Mesodermal cell (in vitro differentiated cells): ENCODE measurements at regions not wholly inside any gene's neighbourhood (a gene's known extent, or its start where the extent isn't known, plus 50 kb on each side); places are given as distances from the start of the nearest gene placed in this dataset.

Experiments
- H3K27ac ChIP-seq: 2 replicates; pipeline ENCODE4 v1.7.0; 2013; ENCODE audit warnings: mild to moderate bottlenecking, low read depth, low read length, moderate library complexity; ENCODE audit not compliant: severe bottlenecking
- H3K36me3 ChIP-seq: 2 replicates; pipeline ENCODE4 v1.7.1; 2013; ENCODE audit warnings: mild to moderate bottlenecking, low read length, moderate library complexity; ENCODE audit not compliant: control insufficient read depth, insufficient read depth
- H3K4me1 ChIP-seq: one replicate; pipeline ENCODE4 v1.7.1; 2013; ENCODE audit warnings: mild to moderate bottlenecking, low read length; ENCODE audit not compliant: insufficient read depth, control insufficient read depth, poor library complexity, severe bottlenecking
- H3K4me3 ChIP-seq: 2 replicates; pipeline ENCODE4 v1.7.0; 2013; ENCODE audit warnings: low read length, control low read depth, mild to moderate bottlenecking; ENCODE audit not compliant: insufficient read depth, poor library complexity, severe bottlenecking; ENCODE audit errors: extremely low read depth
- H3K9me3 ChIP-seq: 2 replicates; pipeline ENCODE4 v1.7.1; 2013; ENCODE audit warnings: mild to moderate bottlenecking, low read length, moderate library complexity; ENCODE audit not compliant: control insufficient read depth
- WGBS, 2 experiments: methylation state at CpG; one replicate each; pipeline ENCODE4 v1.1.5; 2013; ENCODE audit warnings: missing lambda C conversion rate in 2 of 2; ENCODE audit not compliant: insufficient coverage in 2 of 2; 5-methylcytosine and 5-hydroxymethylcytosine counted together

GRCh38 chr5:68379275-68380036, 163.9 kb downstream of the PIK3R1 start:
- H3K4me1 ChIP-seq = no peaks in the 10 kb centered on the region
- H3K36me3 ChIP-seq = no peaks in the 10 kb centered on the region
- no peaks in the 10 kb centered on the region for H3K9me3 ChIP-seq
- H3K4me3 ChIP-seq = no peak overlapping the region
- no peak overlapping the region for H3K27ac ChIP-seq
- 95 to 100% methylated on average over 1 to 3 of the region's 3 CpGs for WGBS, 2 experiments

- 83% methylated on average over 1 of the region's 2 CpGs; no CpG with 5 or more reads in 1 of the 2 experiments for WGBS, 2 experiments
- Histone ChIP-seq H3K4me1 (no peaks in the 10 kb centered on the region), H3K9me3 (no peaks in the 10 kb centered on the region), H3K4me3 (no peak overlapping the region), H3K27ac (no peak overlapping the region), H3K36me3 (no peaks in the 10 kb centered on the region)
These were observed 164.5 kb downstream of the PIK3R1 start for GRCh38 chr5:68380078-68380477.

- H3K36me3 ChIP-seq = no peaks in the 10 kb centered on the region
- no peaks in the 10 kb centered on the region for H3K9me3 ChIP-seq
- H3K27ac ChIP-seq = no peak overlapping the region
- no peaks in the 10 kb centered on the region for H3K4me1 ChIP-seq
- 100% methylated on average over 1 of the region's 3 CpGs; no CpG with 5 or more reads in 1 of the 2 experiments for WGBS, 2 experiments
- no peak overlapping the region for H3K4me3 ChIP-seq
These were observed 165.5 kb downstream of the PIK3R1 start for GRCh38 chr5:68381060-68381459.

- 92 to 100% methylated on average over 2 to 3 of the region's 3 CpGs for WGBS, 2 experiments
- Histone ChIP-seq H3K36me3 (no peaks in the 10 kb centered on the region), H3K27ac (no peak overlapping the region), H3K9me3 (no peaks in the 10 kb centered on the region), H3K4me1 (no peaks in the 10 kb centered on the region), H3K4me3 (no peak overlapping the region)
These were observed 166.4 kb downstream of the PIK3R1 start for GRCh38 chr5:68381909-68382308.

- H3K9me3 ChIP-seq = no peaks in the 10 kb centered on the region
- H3K4me1 ChIP-seq = no peaks in the 10 kb centered on the region
- H3K4me3 ChIP-seq = no peak overlapping the region
- H3K27ac ChIP-seq = no peak overlapping the region
- no peaks in the 10 kb centered on the region for H3K36me3 ChIP-seq
These were observed 167.1 kb downstream of the PIK3R1 start for GRCh38 chr5:68382640-68383039.

GRCh38 chr5:68383888-68384310, 168.3 kb downstream of the PIK3R1 start:
- Histone ChIP-seq H3K36me3 (no peaks in the 10 kb centered on the region), H3K27ac (no peak overlapping the region), H3K9me3 (no peaks in the 10 kb centered on the region), H3K4me3 (no peak overlapping the region), H3K4me1 (no peaks in the 10 kb centered on the region)
- 93 to 100% methylated on average over 1 to 2 of the region's 2 CpGs for WGBS, 2 experiments

- Histone ChIP-seq H3K4me1 (no peaks in the 10 kb centered on the region), H3K27ac (no peak overlapping the region), H3K36me3 (no peaks in the 10 kb centered on the region), H3K9me3 (no peaks in the 10 kb centered on the region), H3K4me3 (no peak overlapping the region)
- WGBS, 2 experiments = 80 to 100% methylated on average over 1 of the region's 2 CpGs
These were observed 169.5 kb downstream of the PIK3R1 start for GRCh38 chr5:68384936-68385594.

- Histone ChIP-seq H3K27ac (no peak overlapping the region), H3K9me3 (no peaks in the 10 kb centered on the region), H3K4me1 (no peaks in the 10 kb centered on the region), H3K4me3 (no peak overlapping the region), H3K36me3 (no peaks in the 10 kb centered on the region)
- WGBS, 2 experiments = 80 to 92% methylated on average over 1 to 2 of the region's 2 CpGs
These were observed 170.4 kb downstream of the PIK3R1 start for GRCh38 chr5:68385936-68386335.

GRCh38 chr5:68387074-68387796, 171.7 kb downstream of the PIK3R1 start:
- Histone ChIP-seq H3K4me1 (no peaks in the 10 kb centered on the region), H3K9me3 (no peaks in the 10 kb centered on the region), H3K36me3 (no peaks in the 10 kb centered on the region), H3K27ac (no peak overlapping the region), H3K4me3 (no peak overlapping the region)
- 83 to 100% methylated on average over 1 to 2 of the region's 4 CpGs for WGBS, 2 experiments

GRCh38 chr5:68389618-68390017, 174.1 kb downstream of the PIK3R1 start:
- no peaks in the 10 kb centered on the region for H3K9me3 ChIP-seq
- no peaks in the 10 kb centered on the region for H3K4me1 ChIP-seq
- no peak overlapping the region for H3K27ac ChIP-seq
- H3K4me3 ChIP-seq = no peak overlapping the region
- no peaks in the 10 kb centered on the region for H3K36me3 ChIP-seq
- 93 to 100% methylated on average over 2 to 3 of the region's 3 CpGs for WGBS, 2 experiments
